GM10266 (cell line): ENCODE measurements at regions not wholly inside any gene's neighbourhood (a gene's known extent, or its start where the extent isn't known, plus 50 kb on each side); places are given as distances from the start of the nearest gene placed in this dataset.
A peak's percentile ranks its signal among the peaks of the same experiment; 100 is the strongest.

Source experiments
- DNase-seq: peaks from one replicate; pipeline ENCODE4 v3.0.0; 2012; ENCODE audit errors: extremely low spot score
- CTCF ChIP-seq: IDR thresholded peaks from 2 replicates; pipeline ENCODE4 v1.5.1; 2012; ENCODE audit warnings: mild to moderate bottlenecking, low read depth; ENCODE audit not compliant: control insufficient read depth, insufficient read depth; ENCODE audit errors: missing control alignments

- DNase-seq = no peak
- TF ChIP-seq CTCF = no peak
Measured at GRCh38 chr6:153564803-153565202, 433.7 kb upstream of the RGS17 start.

GRCh38 chr6:153563001-153563400, 431.9 kb upstream of the RGS17 start:
- TF ChIP-seq CTCF = no peak
- DNase-seq = no peak

GRCh38 chr6:153553627-153554026, 422.5 kb upstream of the RGS17 start:
- peak; percentile 21 for TF ChIP-seq CTCF
- DNase-seq = no peak

- no peak for DNase-seq
- no peak for TF ChIP-seq CTCF
Measured at GRCh38 chr6:153539602-153540001, 408.5 kb upstream of the RGS17 start.

- TF ChIP-seq CTCF = no peak
- DNase-seq = no peak
Measured at GRCh38 chr6:153538491-153538890, 407.4 kb upstream of the RGS17 start.

- TF ChIP-seq CTCF = no peak
- DNase-seq = no peak
Measured at GRCh38 chr6:153537422-153537821, 406.3 kb upstream of the RGS17 start.

GRCh38 chr6:153526479-153526878, 395.4 kb upstream of the RGS17 start:
- TF ChIP-seq CTCF = no peak
- DNase-seq = no peak
